GDM1 (cell line): ENCODE measurements at regions not wholly inside any gene's neighbourhood (a gene's known extent, or its start where the extent isn't known, plus 50 kb on each side); places are given as distances from the start of the nearest gene placed in this dataset.

Experiments
- DNase-seq: peaks from one replicate; lab custom pipeline; 2025; lab: John Stamatoyannopoulos, UW

GRCh38 chr9:20117482-20117881 is 328.6 kb upstream of the SLC24A2 start:
- no peak for DNase-seq

GRCh38 chr9:20114974-20115373 is 326.1 kb upstream of the SLC24A2 start:
- no peak for DNase-seq

GRCh38 chr9:20112205-20112783 is 323.5 kb upstream of the SLC24A2 start:
- no peak for DNase-seq

GRCh38 chr9:20111173-20111843 is 322.5 kb upstream of the SLC24A2 start:
- DNase-seq = no peak

GRCh38 chr9:20095430-20096092 is 306.7 kb upstream of the SLC24A2 start:
- no peak for DNase-seq

GRCh38 chr9:20092561-20092960 is 303.7 kb upstream of the SLC24A2 start:
- DNase-seq = no peak

- DNase-seq = no peak
Observed at GRCh38 chr9:20087481-20087880, 298.6 kb upstream of the SLC24A2 start.

GRCh38 chr9:20085842-20086241 is 297.0 kb upstream of the SLC24A2 start:
- DNase-seq = no peak

GRCh38 chr9:20084125-20084524 is 295.3 kb upstream of the SLC24A2 start:
- DNase-seq = no peak

- DNase-seq = no peak
Observed at GRCh38 chr9:20083390-20083789, 294.6 kb upstream of the SLC24A2 start.

- DNase-seq = no peak
Observed at GRCh38 chr9:20082831-20083230, 294.0 kb upstream of the SLC24A2 start.

GRCh38 chr9:20082406-20082805 is 293.6 kb upstream of the SLC24A2 start:
- DNase-seq = no peak

GRCh38 chr9:20078246-20078645 is 289.4 kb upstream of the SLC24A2 start:
- no peak for DNase-seq

GRCh38 chr9:20074291-20074690 is 285.5 kb upstream of the SLC24A2 start:
- no peak for DNase-seq

- no peak for DNase-seq
Observed at GRCh38 chr9:20070336-20070735, 281.5 kb upstream of the SLC24A2 start.

- no peak for DNase-seq
Observed at GRCh38 chr9:20065796-20066700, 277.2 kb upstream of the SLC24A2 start.

- no peak for DNase-seq
Observed at GRCh38 chr9:20065046-20065445, 276.2 kb upstream of the SLC24A2 start.

- DNase-seq = no peak
Observed at GRCh38 chr9:20054734-20055133, 265.9 kb upstream of the SLC24A2 start.

- no peak for DNase-seq
Observed at GRCh38 chr9:20048985-20049384, 260.1 kb upstream of the SLC24A2 start.

- DNase-seq = no peak
Observed at GRCh38 chr9:20048437-20048836, 259.6 kb upstream of the SLC24A2 start.

GRCh38 chr9:20044686-20045085 is 255.8 kb upstream of the SLC24A2 start:
- no peak for DNase-seq

GRCh38 chr9:20043461-20043860 is 254.6 kb upstream of the SLC24A2 start:
- DNase-seq = no peak
